H1 (cell line): ENCODE measurements at regions not wholly inside any gene's neighbourhood (a gene's known extent, or its start where the extent isn't known, plus 50 kb on each side); places are given as distances from the start of the nearest gene placed in this dataset.

Experiments used
- KDM4A ChIP-seq: IDR thresholded peaks from one replicate; pipeline ENCODE4 v1.7.1; 2012; ENCODE audit warnings: low read depth, mild to moderate bottlenecking, moderate library complexity, low read length, inconsistent platforms; ENCODE audit not compliant: severe bottlenecking
- RNF2 ChIP-seq: fragments of 200-900, 300-1000 bp; sonication (generic); IDR thresholded peaks from 2 replicates; pipeline ENCODE4 v1.7.1; 2016; ENCODE audit warnings: borderline replicate concordance, low read depth, mild to moderate bottlenecking, antibody characterized with exemption, low read length; ENCODE audit not compliant: poor library complexity, severe bottlenecking; ENCODE audit errors: missing control alignments
- SIRT6 ChIP-seq: IDR thresholded peaks from one replicate; pipeline ENCODE4 v1.7.1; 2012; ENCODE audit warnings: low read length, inconsistent platforms

DNA sequence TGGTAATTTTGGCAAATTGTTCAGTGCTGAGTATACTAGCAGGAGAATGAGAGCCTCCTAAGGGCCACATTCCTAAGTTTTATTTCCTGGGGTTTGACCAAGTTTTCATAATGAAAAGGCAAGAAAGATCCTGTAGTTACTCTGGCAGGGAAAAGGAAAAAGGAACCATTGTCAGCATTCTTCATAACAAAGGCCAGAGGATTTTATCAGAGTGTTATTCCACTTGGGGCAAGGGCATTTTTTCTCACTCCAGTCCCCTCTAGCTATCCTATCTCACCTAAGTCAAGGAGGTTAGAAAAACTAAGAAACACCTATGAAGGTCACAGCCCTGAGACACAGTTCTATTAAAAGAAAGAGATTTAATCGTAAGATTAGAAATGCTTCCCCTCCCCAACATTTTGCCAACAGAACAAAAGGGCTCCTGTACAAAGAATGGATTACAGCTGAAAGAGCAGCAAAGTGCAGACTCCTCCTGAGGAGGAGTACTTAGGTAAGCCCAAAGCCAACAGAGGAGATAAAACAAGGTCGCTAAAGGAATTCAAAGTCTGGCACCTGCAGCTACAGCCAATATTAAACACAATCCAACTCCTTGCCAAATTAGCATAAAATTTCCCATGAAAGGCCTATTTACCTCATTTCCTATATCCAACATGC, 162.4 kb downstream of the GALC start (continued):
- TF ChIP-seq RNF2 (no peak), SIRT6 (no peak), KDM4A (no peak)
